ENCODE measurements at regions not wholly inside any gene's neighbourhood (a gene's known extent, or its start where the extent isn't known, plus 50 kb on each side); places are given as distances from the start of the nearest gene placed in this dataset.

GRCh38 chr6:51352506-51353029, 533.9 kb downstream of the TFAP2B start:
- DNase-seq (ENCODE audit: low read depth, low spot score), result no peak
- ChIA-PET CTCF (no interaction called here), POLR2A (no interaction called here)
- Histone ChIP-seq H3K4me3 (ENCODE audit: low read depth, low read length) (no peak overlapping the region), H3K9me3 (ENCODE audit: control insufficient read depth, insufficient read depth, low read length) (peaks cover 25% of the 10 kb centered on the region; the same call in 1 of the 2 replicates), H3K27ac (ENCODE audit: low read depth, low read length) (no peak overlapping the region), H3K27me3 (ENCODE audit: control insufficient read depth, insufficient read depth, low read length) (no peaks in the 10 kb centered on the region)
- TF ChIP-seq, protein P1, sequence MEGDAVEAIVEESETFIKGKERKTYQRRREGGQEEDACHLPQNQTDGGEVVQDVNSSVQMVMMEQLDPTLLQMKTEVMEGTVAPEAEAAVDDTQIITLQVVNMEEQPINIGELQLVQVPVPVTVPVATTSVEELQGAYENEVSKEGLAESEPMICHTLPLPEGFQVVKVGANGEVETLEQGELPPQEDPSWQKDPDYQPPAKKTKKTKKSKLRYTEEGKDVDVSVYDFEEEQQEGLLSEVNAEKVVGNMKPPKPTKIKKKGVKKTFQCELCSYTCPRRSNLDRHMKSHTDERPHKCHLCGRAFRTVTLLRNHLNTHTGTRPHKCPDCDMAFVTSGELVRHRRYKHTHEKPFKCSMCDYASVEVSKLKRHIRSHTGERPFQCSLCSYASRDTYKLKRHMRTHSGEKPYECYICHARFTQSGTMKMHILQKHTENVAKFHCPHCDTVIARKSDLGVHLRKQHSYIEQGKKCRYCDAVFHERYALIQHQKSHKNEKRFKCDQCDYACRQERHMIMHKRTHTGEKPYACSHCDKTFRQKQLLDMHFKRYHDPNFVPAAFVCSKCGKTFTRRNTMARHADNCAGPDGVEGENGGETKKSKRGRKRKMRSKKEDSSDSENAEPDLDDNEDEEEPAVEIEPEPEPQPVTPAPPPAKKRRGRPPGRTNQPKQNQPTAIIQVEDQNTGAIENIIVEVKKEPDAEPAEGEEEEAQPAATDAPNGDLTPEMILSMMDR (IDR thresholded peaks at IDR 0.05; ENCODE audit: low read depth, low read length), result no peak

DNA sequence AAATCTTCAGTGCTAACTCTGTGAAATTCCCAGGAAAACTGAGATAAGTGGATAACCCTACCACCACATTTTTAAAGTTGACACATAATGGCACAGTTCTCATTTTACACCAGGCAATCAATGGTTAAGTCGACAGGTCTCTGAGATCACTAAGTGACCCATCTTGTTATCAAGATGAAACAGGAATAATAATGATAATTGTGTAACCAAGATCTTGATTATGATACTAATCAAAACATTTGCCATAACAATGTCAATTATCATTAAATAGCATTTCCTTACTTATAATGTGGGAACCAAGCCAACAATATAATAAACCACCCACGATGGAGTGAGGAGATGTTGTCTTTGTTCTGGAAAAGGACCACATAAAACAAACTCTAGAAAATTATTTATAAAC, 541.6 kb downstream of the TFAP2B start:
- Histone ChIP-seq H3K9me3 (ENCODE audit: control insufficient read depth, insufficient read depth, low read length) (peaks cover 3% of the 10 kb centered on the region; the same call in 1 of the 2 replicates), H3K27me3 (ENCODE audit: control insufficient read depth, insufficient read depth, low read length) (no peaks in the 10 kb centered on the region), H3K27ac (ENCODE audit: low read depth, low read length) (no peak overlapping the region), H3K4me3 (ENCODE audit: low read depth, low read length) (no peak overlapping the region)
- CTCF ChIA-PET, result no interaction called here
- no peak for DNase-seq (ENCODE audit: low read depth, low spot score)
- POLR2A ChIA-PET, result no interaction called here
- TF ChIP-seq, protein P1 (IDR thresholded peaks at IDR 0.05; ENCODE audit: low read depth, low read length), result no peak

DNA sequence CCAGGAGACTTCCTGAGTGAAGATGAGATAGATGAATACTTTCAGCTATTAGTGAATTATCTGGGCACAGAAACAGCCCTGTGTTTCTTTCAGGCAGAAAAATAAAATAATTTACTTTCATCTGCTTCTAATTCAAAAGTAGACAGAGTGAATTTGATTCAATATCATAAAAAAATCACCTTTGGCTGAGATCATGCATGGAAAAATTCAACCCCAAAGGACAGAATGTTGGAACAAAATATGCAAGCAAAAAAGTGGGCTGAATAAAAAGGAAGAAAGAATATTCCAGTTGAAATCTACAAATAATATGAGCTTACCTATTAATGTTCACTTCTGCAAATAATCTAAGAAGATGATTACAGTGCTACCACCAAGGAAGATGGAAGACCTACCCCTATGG, 546.9 kb downstream of the TFAP2B start:
- Histone ChIP-seq H3K4me3 (ENCODE audit: low read depth, low read length) (no peak overlapping the region), H3K27me3 (ENCODE audit: control insufficient read depth, insufficient read depth, low read length) (no peaks in the 10 kb centered on the region), H3K27ac (ENCODE audit: low read depth, low read length) (no peak overlapping the region), H3K9me3 (ENCODE audit: control insufficient read depth, insufficient read depth, low read length) (peaks cover 4% of the 10 kb centered on the region; the same call in 1 of the 2 replicates)
- CTCF ChIA-PET, result no interaction called here
- TF ChIP-seq, protein P1 (IDR thresholded peaks at IDR 0.05; ENCODE audit: low read depth, low read length), result no peak
- no peak for DNase-seq (ENCODE audit: low read depth, low spot score)
- POLR2A ChIA-PET, result no interaction called here

DNA sequence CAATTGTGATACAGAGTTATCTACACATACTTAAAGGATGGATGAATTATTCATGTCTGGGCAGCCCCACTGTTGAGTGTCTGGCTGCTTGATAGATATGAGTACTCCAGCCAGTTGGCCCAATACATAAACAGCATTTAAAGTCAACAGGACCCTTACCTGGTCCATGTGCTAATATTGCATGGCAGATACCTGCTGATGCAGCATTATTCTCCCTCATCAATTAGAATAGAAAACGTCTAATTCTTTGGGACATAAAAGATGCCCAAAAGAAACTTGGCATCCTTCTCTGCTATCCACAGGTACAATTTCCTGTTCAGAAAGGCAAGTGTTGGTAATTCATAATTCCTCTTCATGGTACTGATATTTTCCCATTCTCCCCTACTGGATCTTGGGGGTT, 550.8 kb downstream of the TFAP2B start:
- Histone ChIP-seq H3K4me3 (ENCODE audit: low read depth, low read length) (no peak overlapping the region), H3K9me3 (ENCODE audit: control insufficient read depth, insufficient read depth, low read length) (peaks cover 4% of the 10 kb centered on the region; the same call in 1 of the 2 replicates), H3K27ac (ENCODE audit: low read depth, low read length) (no peak overlapping the region), H3K27me3 (ENCODE audit: control insufficient read depth, insufficient read depth, low read length) (no peaks in the 10 kb centered on the region)
- TF ChIP-seq, protein P1 (IDR thresholded peaks at IDR 0.05; ENCODE audit: low read depth, low read length), result no peak
- DNase-seq (ENCODE audit: low read depth, low spot score), result no peak
- ChIA-PET POLR2A (no interaction called here), CTCF (no interaction called here)

- no peak for DNase-seq (ENCODE audit: low read depth, low spot score)
- Histone ChIP-seq H3K9me3 (ENCODE audit: control insufficient read depth, insufficient read depth, low read length) (peaks cover 9% of the 10 kb centered on the region; the same call in 1 of the 2 replicates), H3K4me3 (ENCODE audit: low read depth, low read length) (no peak overlapping the region), H3K27me3 (ENCODE audit: control insufficient read depth, insufficient read depth, low read length) (no peaks in the 10 kb centered on the region), H3K27ac (ENCODE audit: low read depth, low read length) (no peak overlapping the region)
- ChIA-PET CTCF (no interaction called here), POLR2A (no interaction called here)
- TF ChIP-seq, protein P1 (IDR thresholded peaks at IDR 0.05; ENCODE audit: low read depth, low read length), result no peak
Measured at GRCh38 chr6:51382847-51383246, 564.2 kb downstream of the TFAP2B start.

All from AG04450 (cell line).